IPS-18a (cell line): ENCODE measurements at regions not wholly inside any gene's neighbourhood (a gene's known extent, or its start where the extent isn't known, plus 50 kb on each side); places are given as distances from the start of the nearest gene placed in this dataset.
"Not testable (repeated sequence)": the region's sequence is repeated elsewhere in the genome, so short reads cannot be mapped to it uniquely, and the experiment has no call there.

Experiments
- H3K27ac ChIP-seq: one replicate; pipeline ENCODE4 v1.5.1; 2013; ENCODE audit warnings: low read length
- H3K27me3 ChIP-seq: one replicate; pipeline ENCODE4 v1.6.1; 2013; ENCODE audit warnings: mild to moderate bottlenecking, low read length; ENCODE audit not compliant: control insufficient read depth, insufficient read depth
- H3K36me3 ChIP-seq: one replicate; pipeline ENCODE4 v1.6.1; 2013; ENCODE audit warnings: low read depth, low read length; ENCODE audit not compliant: control insufficient read depth
- H3K4me1 ChIP-seq: one replicate; pipeline ENCODE4 v1.6.1; 2013; ENCODE audit warnings: low read depth, low read length; ENCODE audit not compliant: control insufficient read depth
- H3K4me3 ChIP-seq: one replicate; pipeline ENCODE4 v1.5.1; 2013; ENCODE audit warnings: low read length
- H3K9ac ChIP-seq: one replicate; pipeline ENCODE4 v1.6.1; 2013; ENCODE audit warnings: mild to moderate bottlenecking, low read length, moderate library complexity
- H3K9me3 ChIP-seq: one replicate; pipeline ENCODE4 v1.6.1; 2013; ENCODE audit warnings: low read depth, low read length; ENCODE audit not compliant: control insufficient read depth

GRCh38 chr5:30450153-30450552, 743.3 kb upstream of the CDH6 start:
- no peaks in the 10 kb centered on the region for H3K9me3 ChIP-seq
- no peak overlapping the region for H3K4me3 ChIP-seq
- H3K4me1 ChIP-seq, result no peaks in the 10 kb centered on the region
- H3K36me3 ChIP-seq, result no peaks in the 10 kb centered on the region
- no peak overlapping the region for H3K9ac ChIP-seq
- H3K27me3 ChIP-seq, result no peaks in the 10 kb centered on the region
- no peak overlapping the region for H3K27ac ChIP-seq

GRCh38 chr5:30447431-30447830, 746.1 kb upstream of the CDH6 start:
- H3K36me3 ChIP-seq, result no peaks in the 10 kb centered on the region
- H3K4me3 ChIP-seq, result no peak overlapping the region
- no peaks in the 10 kb centered on the region for H3K27me3 ChIP-seq
- H3K9ac ChIP-seq, result no peak overlapping the region
- no peak overlapping the region for H3K27ac ChIP-seq
- H3K9me3 ChIP-seq, result no peaks in the 10 kb centered on the region
- H3K4me1 ChIP-seq, result no peaks in the 10 kb centered on the region

GRCh38 chr5:30446456-30446855, 747.0 kb upstream of the CDH6 start:
- no peaks in the 10 kb centered on the region for H3K9me3 ChIP-seq
- no peaks in the 10 kb centered on the region for H3K27me3 ChIP-seq
- H3K4me3 ChIP-seq, result no peak overlapping the region
- no peak overlapping the region for H3K9ac ChIP-seq
- H3K27ac ChIP-seq, result no peak overlapping the region
- no peaks in the 10 kb centered on the region for H3K36me3 ChIP-seq
- no peaks in the 10 kb centered on the region for H3K4me1 ChIP-seq

DNA sequence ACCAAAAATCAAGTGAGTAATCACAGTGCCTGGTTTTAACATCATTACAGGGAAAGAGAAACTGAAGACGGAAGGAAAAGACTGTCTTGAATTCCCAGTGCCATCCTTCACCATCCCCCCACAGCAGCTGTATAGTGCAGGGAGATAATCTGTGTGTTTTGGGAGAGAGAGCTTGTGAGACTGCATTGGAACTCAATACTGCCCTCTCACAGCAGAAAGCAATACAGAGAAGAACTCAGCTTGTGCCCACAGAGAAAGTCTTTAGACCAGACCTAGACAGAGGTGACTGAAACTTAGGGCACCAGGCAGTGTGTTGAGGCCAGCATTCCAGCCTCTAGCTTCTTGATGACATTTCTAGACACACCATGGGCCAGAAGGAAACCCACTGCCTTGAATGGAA, 754.7 kb upstream of the CDH6 start:
- no peaks in the 10 kb centered on the region for H3K9me3 ChIP-seq
- H3K27ac ChIP-seq, result no peak overlapping the region
- no peak overlapping the region for H3K9ac ChIP-seq
- no peaks in the 10 kb centered on the region for H3K27me3 ChIP-seq
- no peak overlapping the region for H3K4me3 ChIP-seq
- no peaks in the 10 kb centered on the region for H3K4me1 ChIP-seq
- H3K36me3 ChIP-seq, result no peaks in the 10 kb centered on the region

DNA sequence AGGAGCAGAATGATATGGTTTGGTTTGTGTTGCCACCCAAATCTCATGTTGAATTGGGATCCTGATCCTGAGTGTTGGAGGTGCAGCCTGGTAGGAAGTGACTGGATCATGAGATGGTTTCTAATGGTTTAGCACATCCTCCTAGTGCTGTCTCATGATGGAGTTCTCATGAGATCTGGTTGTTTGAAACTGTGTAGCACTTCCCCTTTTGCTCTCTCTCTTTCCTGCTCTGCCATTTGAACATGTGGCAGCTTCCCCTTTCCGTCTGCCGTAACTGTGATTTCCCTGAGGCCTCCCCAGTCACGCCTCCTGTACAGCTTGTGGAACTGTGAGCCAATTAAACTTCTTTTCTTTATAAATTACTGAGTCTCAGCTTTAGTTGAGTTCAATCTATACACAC, 756.8 kb upstream of the CDH6 start:
- H3K4me3 ChIP-seq, result no peak overlapping the region
- H3K4me1 ChIP-seq, result no peaks in the 10 kb centered on the region
- H3K27me3 ChIP-seq, result no peaks in the 10 kb centered on the region
- H3K9me3 ChIP-seq, result no peaks in the 10 kb centered on the region
- no peak overlapping the region for H3K27ac ChIP-seq
- H3K9ac ChIP-seq, result no peak overlapping the region
- no peaks in the 10 kb centered on the region for H3K36me3 ChIP-seq

DNA sequence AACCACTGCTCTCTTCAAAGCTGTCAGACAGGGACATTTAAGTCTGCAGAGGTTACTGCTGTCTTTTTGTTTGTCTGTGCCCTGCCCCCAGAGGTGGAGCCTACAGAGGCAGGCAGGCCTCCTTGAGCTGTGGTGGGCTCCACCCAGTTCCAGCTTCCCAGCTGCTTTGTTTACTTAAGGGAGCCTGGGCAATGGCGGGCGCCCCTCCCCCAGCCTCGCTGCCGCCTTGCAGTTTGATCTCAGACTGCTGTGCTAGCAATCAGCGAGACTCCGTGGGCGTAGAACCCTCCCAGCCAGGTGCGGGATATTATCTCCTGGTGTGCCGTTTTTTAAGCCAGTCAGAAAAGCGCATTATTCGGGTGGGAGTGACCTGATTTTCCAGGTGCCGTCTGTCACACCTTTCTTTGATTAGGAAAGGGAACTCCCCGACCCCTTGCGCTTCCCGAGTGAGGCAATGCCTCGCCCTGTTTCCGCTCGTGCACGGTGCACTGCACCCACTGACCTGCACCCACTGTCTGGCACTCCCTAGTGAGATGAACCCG, 764.5 kb upstream of the CDH6 start:
- not testable (repeated sequence) for H3K9me3 ChIP-seq, H3K4me1 ChIP-seq, H3K36me3 ChIP-seq, H3K27me3 ChIP-seq, H3K27ac ChIP-seq
- peak overlapping the region; percentile 62 for H3K9ac ChIP-seq
- peak overlapping the region; percentile 73 for H3K4me3 ChIP-seq

GRCh38 chr5:30414078-30414477, 779.4 kb upstream of the CDH6 start:
- no peak overlapping the region for H3K9ac ChIP-seq
- H3K4me3 ChIP-seq, result no peak overlapping the region
- H3K27me3 ChIP-seq, result no peaks in the 10 kb centered on the region
- no peaks in the 10 kb centered on the region for H3K36me3 ChIP-seq
- H3K27ac ChIP-seq, result no peak overlapping the region
- H3K4me1 ChIP-seq, result peaks cover 5% of the 10 kb centered on the region
- no peaks in the 10 kb centered on the region for H3K9me3 ChIP-seq

DNA sequence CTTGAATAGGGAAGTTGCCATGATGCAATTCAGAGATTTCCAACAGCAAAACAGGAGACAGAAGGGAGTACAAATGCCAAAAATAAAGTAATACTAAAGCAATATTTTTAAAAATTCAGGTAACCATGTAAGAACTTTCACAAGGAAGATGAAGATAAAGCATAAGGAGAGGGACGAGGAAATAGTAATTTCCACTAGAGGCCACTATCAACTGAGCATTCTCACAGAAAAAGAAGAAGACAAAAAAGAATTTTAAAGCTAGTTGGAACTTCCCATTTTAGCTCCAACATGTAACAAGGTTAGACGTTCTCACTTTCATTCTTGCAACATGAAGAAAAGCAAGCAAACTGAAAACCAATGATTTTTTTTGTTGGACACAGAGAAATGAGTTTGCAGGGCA, 779.9 kb upstream of the CDH6 start:
- Histone ChIP-seq H3K4me3 (no peak overlapping the region), H3K9ac (no peak overlapping the region), H3K27me3 (no peaks in the 10 kb centered on the region), H3K9me3 (no peaks in the 10 kb centered on the region), H3K4me1 (peaks cover 5% of the 10 kb centered on the region), H3K27ac (no peak overlapping the region), H3K36me3 (no peaks in the 10 kb centered on the region)

DNA sequence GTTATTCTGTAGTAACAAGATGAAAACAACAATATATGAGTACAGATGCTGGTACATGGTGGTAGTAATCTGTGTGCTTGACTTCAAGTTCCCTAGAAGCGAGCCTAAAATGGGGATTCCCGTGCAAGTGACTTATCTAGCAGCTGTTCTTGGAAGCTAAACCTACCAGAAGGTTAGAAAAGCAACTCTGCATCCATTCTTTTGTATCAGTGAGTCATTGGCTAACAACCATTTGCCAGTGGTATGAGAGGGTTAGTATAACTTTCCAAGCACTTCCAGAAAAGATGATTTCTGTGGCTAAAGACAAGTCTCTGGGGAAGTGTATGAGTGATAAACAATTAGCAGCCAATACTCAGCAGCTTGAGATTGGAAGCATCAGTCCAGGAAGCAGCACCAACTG, 787.7 kb upstream of the CDH6 start:
- H3K27ac ChIP-seq, result no peak overlapping the region
- no peak overlapping the region for H3K9ac ChIP-seq
- no peak overlapping the region for H3K4me3 ChIP-seq
- no peaks in the 10 kb centered on the region for H3K36me3 ChIP-seq
- H3K4me1 ChIP-seq, result peaks cover 3% of the 10 kb centered on the region
- no peaks in the 10 kb centered on the region for H3K27me3 ChIP-seq
- no peaks in the 10 kb centered on the region for H3K9me3 ChIP-seq

GRCh38 chr5:30401479-30402058, 791.9 kb upstream of the CDH6 start:
- no peak overlapping the region for H3K9ac ChIP-seq
- H3K4me3 ChIP-seq, result no peak overlapping the region
- no peaks in the 10 kb centered on the region for H3K9me3 ChIP-seq

GRCh38 chr5:30398423-30398822, 795.1 kb upstream of the CDH6 start:
- no peak overlapping the region for H3K27ac ChIP-seq
- H3K9ac ChIP-seq, result no peak overlapping the region
- no peak overlapping the region for H3K4me3 ChIP-seq
- H3K36me3 ChIP-seq, result no peaks in the 10 kb centered on the region
- H3K4me1 ChIP-seq, result peaks cover 3% of the 10 kb centered on the region
- no peaks in the 10 kb centered on the region for H3K9me3 ChIP-seq
- H3K27me3 ChIP-seq, result no peaks in the 10 kb centered on the region

More at GRCh38 chr5:30401479-30402058, 791.9 kb upstream of the CDH6 start:
- Histone ChIP-seq H3K36me3 (no peaks in the 10 kb centered on the region), H3K27me3 (no peaks in the 10 kb centered on the region), H3K27ac (no peak overlapping the region), H3K4me1 (peaks cover 3% of the 10 kb centered on the region)

DNA sequence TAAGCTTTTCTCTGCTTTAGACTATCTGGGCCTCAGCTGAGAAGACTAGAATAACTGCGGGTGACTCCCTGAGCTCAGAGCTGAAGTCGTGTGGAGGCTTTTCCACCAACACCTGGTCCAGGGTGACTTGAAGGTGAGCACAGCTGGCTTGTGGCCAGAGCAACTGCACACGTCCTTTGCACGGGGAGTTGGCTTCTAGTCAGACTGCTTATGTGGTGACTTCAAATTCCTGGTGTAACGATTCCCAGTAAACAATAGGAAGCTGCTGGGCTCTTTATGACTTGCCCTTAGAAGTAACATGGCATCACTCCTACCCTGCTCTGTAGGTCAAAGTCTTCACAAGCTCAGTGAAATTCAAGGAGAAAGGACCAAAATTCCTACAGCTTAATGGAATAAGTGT, 800.6 kb upstream of the CDH6 start:
- H3K9me3 ChIP-seq, result no peaks in the 10 kb centered on the region
- H3K27ac ChIP-seq, result no peak overlapping the region
- no peaks in the 10 kb centered on the region for H3K4me1 ChIP-seq
- no peak overlapping the region for H3K9ac ChIP-seq
- no peaks in the 10 kb centered on the region for H3K36me3 ChIP-seq
- H3K27me3 ChIP-seq, result no peaks in the 10 kb centered on the region
- no peak overlapping the region for H3K4me3 ChIP-seq
